ENCODE measurements at regions not wholly inside any gene's neighbourhood (a gene's known extent, or its start where the extent isn't known, plus 50 kb on each side); places are given as distances from the start of the nearest gene placed in this dataset.
A peak's percentile ranks its signal among the peaks of the same experiment; 100 is the strongest.

- DNase-seq = no peak
These were observed 356.5 kb upstream of the DUSP10 start for GRCh38 chr1:222098404-222098803.

GRCh38 chr1:222097588-222097987 is 355.7 kb upstream of the DUSP10 start:
- no peak for DNase-seq

- DNase-seq = no peak
These were observed 355.0 kb upstream of the DUSP10 start for GRCh38 chr1:222096883-222097282.

GRCh38 chr1:222096476-222096772 is 354.5 kb upstream of the DUSP10 start:
- DNase-seq = no peak

GRCh38 chr1:222095606-222096475 is 354.0 kb upstream of the DUSP10 start:
- peak; percentile 38 for DNase-seq

GRCh38 chr1:222093518-222093917 is 351.6 kb upstream of the DUSP10 start:
- no peak for DNase-seq

GRCh38 chr1:222090103-222090502 is 348.2 kb upstream of the DUSP10 start:
- DNase-seq = no peak

GRCh38 chr1:222087221-222087920 is 345.5 kb upstream of the DUSP10 start:
- DNase-seq = no peak

GRCh38 chr1:222084996-222085395 is 343.1 kb upstream of the DUSP10 start:
- DNase-seq = no peak

GRCh38 chr1:222084048-222084447 is 342.2 kb upstream of the DUSP10 start:
- no peak for DNase-seq

GRCh38 chr1:222081859-222082258 is 340.0 kb upstream of the DUSP10 start:
- no peak for DNase-seq

GRCh38 chr1:222079566-222079965 is 337.7 kb upstream of the DUSP10 start:
- no peak for DNase-seq

- DNase-seq = no peak
These were observed 335.3 kb upstream of the DUSP10 start for GRCh38 chr1:222077206-222077605.

GRCh38 chr1:222074317-222074716 is 332.4 kb upstream of the DUSP10 start:
- DNase-seq = no peak

GRCh38 chr1:222073307-222073995 is 331.6 kb upstream of the DUSP10 start:
- DNase-seq = no peak

- DNase-seq = no peak
These were observed 329.5 kb upstream of the DUSP10 start for GRCh38 chr1:222071387-222071786.

GRCh38 chr1:222068937-222069336 is 327.0 kb upstream of the DUSP10 start:
- DNase-seq = no peak

- DNase-seq = no peak
These were observed 326.2 kb upstream of the DUSP10 start for GRCh38 chr1:222068101-222068500.

- no peak for DNase-seq
These were observed 324.6 kb upstream of the DUSP10 start for GRCh38 chr1:222066539-222066938.

GRCh38 chr1:222065234-222065633 is 323.3 kb upstream of the DUSP10 start:
- DNase-seq = no peak

- DNase-seq = no peak
These were observed 322.7 kb upstream of the DUSP10 start for GRCh38 chr1:222064388-222065211.

- DNase-seq = no peak
These were observed 320.8 kb upstream of the DUSP10 start for GRCh38 chr1:222062640-222063039.

Data from effector CD8-positive, alpha-beta T cell (primary cell).